Pancreas (tissue), 10 donors: ENCODE measurements at regions not wholly inside any gene's neighbourhood (a gene's known extent, or its start where the extent isn't known, plus 50 kb on each side); places are given as distances from the start of the nearest gene placed in this dataset.

ENCODE experiments used
- ATAC-seq, 4 donors: fragments of 200-7000 bp; cut with Tn5 transposase; one replicate each; pipeline versions ENCODE4 v1.8.0 to v1.9.1; 2020; ENCODE audit warnings: mild to moderate bottlenecking in 4 of 4, moderate library complexity in 4 of 4
- DNase-seq, 6 donors: peaks; one replicate each; pipeline ENCODE4 v3.0.0-alpha.2; 2020
- FAIRE-seq: peaks from 2 replicates; lab custom pipeline; 2012; peaks lifted over from hg19 to GRCh38; lab: Jason Lieb, UNC
- H3K27ac ChIP-seq, 4 donors: fragments of 200-600 bp; sonication (generic); 1 replicate in 3 of 4; 2 replicates in 1 of 4; pipeline versions ENCODE4 v1.5.0 to v1.8.0; 2020
- H3K27me3 ChIP-seq, 4 donors: fragments of 200-600 bp; one replicate each; pipeline ENCODE4 v1.8.0; 2021
- H3K36me3 ChIP-seq, 3 donors: fragments of 200-600 bp; sonication (generic) in 1 of 3; one replicate each; pipeline versions ENCODE4 v1.5.0 to v1.8.0; 2020 to 2021
- H3K4me1 ChIP-seq, 3 donors: fragments of 200-600 bp; one replicate each; pipeline ENCODE4 v1.8.0; 2021
- H3K4me3 ChIP-seq, 4 donors: fragments of 200-600 bp; sonication (generic) in 2 of 4; one replicate each; pipeline versions ENCODE4 v1.5.0 to v1.8.0; 2020 to 2021
- H3K9me3 ChIP-seq, 4 donors: fragments of 200-600 bp; one replicate each; pipeline ENCODE4 v1.8.0; 2021
- CTCF ChIP-seq, 4 donors: fragments of 200-600 bp; sonication (generic) in 3 of 4; IDR thresholded peaks; one replicate each; pipeline versions ENCODE4 v1.5.0 to v1.8.0; 2021; ENCODE audit warnings: antibody characterized with exemption in 4 of 4
- WGBS, 2 donors: extraction: QIAGEN DNeasy Blood & Tissue Kit; methylation state at CpG; one replicate each; pipeline ENCODE4 v1.1.7; 2013; 5-methylcytosine and 5-hydroxymethylcytosine counted together
- intact Hi-C, 3 donors: fragments of 100-400 bp; cut with DNase I; formaldehyde crosslinking; loops; one replicate each; pipeline versions ENCODE4 v1.11.1 to v1.14.2; 2022
- donor health status: healthy with polysubstance abuse.
- donor health status: DM: no; HTN: no; CAD: no; lungs with moderate emphysema.
- donor health status: DM: no; HTN: no; CAD: no.
- donor health status: control.
- donor health status: control.
- donor health status: Bipolar disorder and iron deficiency.
- donor health status: DM: yes; HTN: yes; CAD: no.
- donor health status: DM: no; HTN: no; CAD: no.
- donor health status: DM: no; HTN: no; CAD: no.
- donor health status: DM: yes; HTN: yes; CAD: no.

- no peaks in the 10 kb centered on the region for H3K9me3 ChIP-seq
- H3K4me1 ChIP-seq: no peaks in the 10 kb centered on the region
- no peaks in the 10 kb centered on the region for H3K36me3 ChIP-seq
- WGBS, 2 donors: 68 to 81% methylated on average over 9 of the region's 9 CpGs
- DNase-seq (no peak), FAIRE-seq (no peak), ATAC-seq (no peak)
- H3K4me3 ChIP-seq: no peak overlapping the region
- no peak for TF ChIP-seq CTCF (IDR thresholded peaks at IDR 0.05)
- H3K27me3 ChIP-seq: no peaks in the 10 kb centered on the region
- H3K27ac ChIP-seq: no peak overlapping the region
- intact Hi-C loops: no loop called here
Observed at GRCh38 chr1:58397187-58397820, 149.2 kb downstream of the OMA1 start.

GRCh38 chr1:58396150-58396549 is 150.4 kb downstream of the OMA1 start:
- 60 to 80% methylated on average over 6 of the region's 6 CpGs for WGBS, 2 donors
- H3K27me3 ChIP-seq: no peaks in the 10 kb centered on the region
- FAIRE-seq: no peak
- intact Hi-C loops: no loop called here
- ATAC-seq: no peak
- H3K27ac ChIP-seq: no peak overlapping the region
- no peaks in the 10 kb centered on the region for H3K9me3 ChIP-seq
- H3K4me3 ChIP-seq: no peak overlapping the region
- H3K4me1 ChIP-seq: no peaks in the 10 kb centered on the region
- no peak for DNase-seq
- H3K36me3 ChIP-seq: no peaks in the 10 kb centered on the region
- TF ChIP-seq CTCF (IDR thresholded peaks at IDR 0.05): no peak

GRCh38 chr1:58395355-58395754 is 151.2 kb downstream of the OMA1 start:
- Histone ChIP-seq H3K4me1 (no peaks in the 10 kb centered on the region), H3K27me3 (no peaks in the 10 kb centered on the region), H3K27ac (no peak overlapping the region), H3K9me3 (no peaks in the 10 kb centered on the region), H3K36me3 (no peaks in the 10 kb centered on the region), H3K4me3 (no peak overlapping the region)
- 54 to 69% methylated on average over 2 of the region's 2 CpGs for WGBS, 2 donors
- peak in 2 of 4 donors; percentile 59 to 70 for ATAC-seq
- FAIRE-seq: no peak
- TF ChIP-seq CTCF (IDR thresholded peaks at IDR 0.05): no peak
- DNase-seq: no peak
- intact Hi-C loops: no loop called here

- DNase-seq: no peak
- TF ChIP-seq CTCF (IDR thresholded peaks at IDR 0.05): no peak
- no peaks in the 10 kb centered on the region for H3K27me3 ChIP-seq
- H3K4me3 ChIP-seq: no peak overlapping the region
- H3K4me1 ChIP-seq: no peaks in the 10 kb centered on the region
- no peaks in the 10 kb centered on the region for H3K36me3 ChIP-seq
- no peaks in the 10 kb centered on the region for H3K9me3 ChIP-seq
- WGBS, 2 donors: 71 to 90% methylated on average over 6 of the region's 6 CpGs
- intact Hi-C loops: no loop called here
- no peak for FAIRE-seq
- no peak for ATAC-seq
- H3K27ac ChIP-seq: no peak overlapping the region
Observed at GRCh38 chr1:58392083-58392482, 154.4 kb downstream of the OMA1 start.

GRCh38 chr1:58391514-58391913 is 155.0 kb downstream of the OMA1 start:
- FAIRE-seq (no peak), ATAC-seq (no peak), DNase-seq (no peak)
- Histone ChIP-seq H3K27me3 (no peaks in the 10 kb centered on the region), H3K4me1 (no peaks in the 10 kb centered on the region), H3K9me3 (no peaks in the 10 kb centered on the region), H3K36me3 (no peaks in the 10 kb centered on the region), H3K27ac (no peak overlapping the region), H3K4me3 (no peak overlapping the region)
- intact Hi-C loops: no loop called here
- no peak for TF ChIP-seq CTCF (IDR thresholded peaks at IDR 0.05)
- WGBS, 2 donors: 69 to 89% methylated on average over 3 of the region's 3 CpGs
